ENCODE measurements at regions not wholly inside any gene's neighbourhood (a gene's known extent, or its start where the extent isn't known, plus 50 kb on each side); places are given as distances from the start of the nearest gene placed in this dataset.
"Not testable (repeated sequence)": the region's sequence is repeated elsewhere in the genome, so short reads cannot be mapped to it uniquely, and the experiment has no call there.

- ChIA-PET POLR2A (no interaction called here), CTCF (no interaction called here)
- Mint-ChIP-seq H3K4me3 (no peak overlapping the region), H3K27ac (no peak overlapping the region), H3K27me3 (peaks cover 0 to 7% (median under 1%) of the 10 kb centered on the region in 5 donors), H3K9me3 (peaks cover 0 to 11% (median 3%) of the 10 kb centered on the region in 11 donors), H3K36me3 (no peaks in the 10 kb centered on the region), H3K4me1 (no peaks in the 10 kb centered on the region)
- DNase-seq (no peak), ATAC-seq (no peak)
- no peaks in the 10 kb centered on the region for H3K27me3 ChIP-seq (ENCODE audit: control insufficient read depth in 2 of 2, insufficient read depth in 2 of 2, low read length in 2 of 2)
- H3K4me3 ChIP-seq (ENCODE audit: low read length) = no peak overlapping the region
- no peaks in the 10 kb centered on the region for H3K4me1 ChIP-seq (ENCODE audit: control insufficient read depth in 2 of 2, insufficient read depth in 2 of 2, low read length in 2 of 2)
- no peak overlapping the region for H3K27ac ChIP-seq (ENCODE audit: low read depth, low read length)
- no peaks in the 10 kb centered on the region for H3K9me3 ChIP-seq (ENCODE audit: control insufficient read depth in 2 of 3, low read length in 3 of 3)
- intact Hi-C loops (cut with micrococcal nuclease) = no loop called here
- no peaks in the 10 kb centered on the region for H3K36me3 ChIP-seq (ENCODE audit: control insufficient read depth in 2 of 3, insufficient read depth in 3 of 3, low read length in 3 of 3)
Measured at GRCh38 chr11:87528752-87529151, 491.0 kb downstream of the TMEM135 start.

GRCh38 chr11:87523276-87523675 lies 485.5 kb downstream of the TMEM135 start:
- H3K27me3 Mint-ChIP-seq = peaks cover 0 to 3% (median 0%) of the 10 kb centered on the region in 5 donors
- H3K4me1 Mint-ChIP-seq = no peaks in the 10 kb centered on the region
- no peak overlapping the region for H3K4me3 Mint-ChIP-seq
- Histone ChIP-seq H3K36me3 (ENCODE audit: control insufficient read depth in 2 of 3, insufficient read depth in 3 of 3, low read length in 3 of 3) (no peaks in the 10 kb centered on the region), H3K9me3 (ENCODE audit: control insufficient read depth in 2 of 3, low read length in 3 of 3) (no peaks in the 10 kb centered on the region), H3K27me3 (ENCODE audit: control insufficient read depth in 2 of 2, insufficient read depth in 2 of 2, low read length in 2 of 2) (no peaks in the 10 kb centered on the region), H3K4me1 (ENCODE audit: control insufficient read depth in 2 of 2, insufficient read depth in 2 of 2, low read length in 2 of 2) (no peaks in the 10 kb centered on the region), H3K27ac (ENCODE audit: low read depth, low read length) (no peak overlapping the region), H3K4me3 (ENCODE audit: low read length) (no peak overlapping the region)
- peaks cover 0 to 13% (median 3%) of the 10 kb centered on the region in 11 donors for H3K9me3 Mint-ChIP-seq
- H3K27ac Mint-ChIP-seq = no peak overlapping the region
- ChIA-PET POLR2A (no interaction called here), CTCF (no interaction called here)
- ATAC-seq (no peak), DNase-seq (no peak)
- intact Hi-C loops (cut with micrococcal nuclease) = no loop called here
- no peaks in the 10 kb centered on the region for H3K36me3 Mint-ChIP-seq

- Histone ChIP-seq H3K4me1 (ENCODE audit: control insufficient read depth in 2 of 2, insufficient read depth in 2 of 2, low read length in 2 of 2) (no peaks in the 10 kb centered on the region), H3K4me3 (ENCODE audit: low read length) (no peak overlapping the region), H3K27me3 (ENCODE audit: control insufficient read depth in 2 of 2, insufficient read depth in 2 of 2, low read length in 2 of 2) (no peaks in the 10 kb centered on the region), H3K9me3 (ENCODE audit: control insufficient read depth in 2 of 3, low read length in 3 of 3) (no peaks in the 10 kb centered on the region), H3K36me3 (ENCODE audit: control insufficient read depth in 2 of 3, insufficient read depth in 3 of 3, low read length in 3 of 3) (no peaks in the 10 kb centered on the region), H3K27ac (ENCODE audit: low read depth, low read length) (no peak overlapping the region)
- ChIA-PET POLR2A (no interaction called here), CTCF (no interaction called here)
- Mint-ChIP-seq H3K4me1 (no peaks in the 10 kb centered on the region), H3K9me3 (peaks cover 0 to 10% (median 3%) of the 10 kb centered on the region in 11 donors), H3K27me3 (peaks cover 0 to 6% (median 0%) of the 10 kb centered on the region in 5 donors), H3K27ac (no peak overlapping the region), H3K36me3 (no peaks in the 10 kb centered on the region), H3K4me3 (no peak overlapping the region)
- DNase-seq (no peak), ATAC-seq (no peak)
- intact Hi-C loops (cut with micrococcal nuclease) = no loop called here
Measured at GRCh38 chr11:87518266-87518665, 480.5 kb downstream of the TMEM135 start.

- no peaks in the 10 kb centered on the region for H3K36me3 Mint-ChIP-seq
- ChIA-PET POLR2A (interaction anchor here (0.6 kb wide), 1 partner anchor 1180 kb away, joined by 3 read pairs; no protein-coding TSS in a partner anchor), CTCF (no interaction called here)
- no peak overlapping the region for H3K27ac Mint-ChIP-seq
- H3K4me1 ChIP-seq (ENCODE audit: control insufficient read depth in 2 of 2, insufficient read depth in 2 of 2, low read length in 2 of 2) = no peaks in the 10 kb centered on the region
- ATAC-seq (no peak), DNase-seq (no peak)
- H3K9me3 Mint-ChIP-seq = peaks cover 0 to 7% (median 0%) of the 10 kb centered on the region in 11 donors
- H3K9me3 ChIP-seq (ENCODE audit: control insufficient read depth in 2 of 3, low read length in 3 of 3) = no peaks in the 10 kb centered on the region
- intact Hi-C loops (cut with micrococcal nuclease) = no loop called here
- H3K27ac ChIP-seq (ENCODE audit: low read depth, low read length) = no peak overlapping the region
- H3K4me3 ChIP-seq (ENCODE audit: low read length) = no peak overlapping the region
- no peak overlapping the region for H3K4me3 Mint-ChIP-seq
- no peaks in the 10 kb centered on the region for H3K36me3 ChIP-seq (ENCODE audit: control insufficient read depth in 2 of 3, insufficient read depth in 3 of 3, low read length in 3 of 3)
- H3K27me3 Mint-ChIP-seq = peaks cover 0 to 6% (median 0%) of the 10 kb centered on the region in 5 donors
- no peaks in the 10 kb centered on the region for H3K4me1 Mint-ChIP-seq
- no peaks in the 10 kb centered on the region for H3K27me3 ChIP-seq (ENCODE audit: control insufficient read depth in 2 of 2, insufficient read depth in 2 of 2, low read length in 2 of 2)
Measured at GRCh38 chr11:87517351-87517750, 479.6 kb downstream of the TMEM135 start.

GRCh38 chr11:87507722-87508121 lies 470.0 kb downstream of the TMEM135 start:
- H3K27me3 ChIP-seq (ENCODE audit: control insufficient read depth in 2 of 2, insufficient read depth in 2 of 2, low read length in 2 of 2); intact Hi-C loops (cut with micrococcal nuclease); H3K27ac ChIP-seq (ENCODE audit: low read depth, low read length); CTCF ChIA-PET; H3K4me1 Mint-ChIP-seq; ATAC-seq; H3K9me3 ChIP-seq (ENCODE audit: control insufficient read depth in 2 of 3, low read length in 3 of 3); H3K27ac Mint-ChIP-seq; H3K4me3 Mint-ChIP-seq; H3K36me3 Mint-ChIP-seq; H3K36me3 ChIP-seq (ENCODE audit: control insufficient read depth in 2 of 3, insufficient read depth in 3 of 3, low read length in 3 of 3); H3K4me3 ChIP-seq (ENCODE audit: low read length); H3K27me3 Mint-ChIP-seq; POLR2A ChIA-PET; DNase-seq; H3K4me1 ChIP-seq (ENCODE audit: control insufficient read depth in 2 of 2, insufficient read depth in 2 of 2, low read length in 2 of 2): not testable (repeated sequence)
- peaks cover 0 to 16% (median 7%) of the 10 kb centered on the region in 11 donors for H3K9me3 Mint-ChIP-seq

- POLR2A ChIA-PET; DNase-seq; H3K27ac Mint-ChIP-seq; H3K27ac ChIP-seq (ENCODE audit: low read depth, low read length); H3K4me1 Mint-ChIP-seq; H3K9me3 ChIP-seq (ENCODE audit: control insufficient read depth in 2 of 3, low read length in 3 of 3); CTCF ChIA-PET; H3K36me3 ChIP-seq (ENCODE audit: control insufficient read depth in 2 of 3, insufficient read depth in 3 of 3, low read length in 3 of 3); H3K36me3 Mint-ChIP-seq; H3K4me3 Mint-ChIP-seq; intact Hi-C loops (cut with micrococcal nuclease); H3K27me3 Mint-ChIP-seq; H3K4me1 ChIP-seq (ENCODE audit: control insufficient read depth in 2 of 2, insufficient read depth in 2 of 2, low read length in 2 of 2); H3K27me3 ChIP-seq (ENCODE audit: control insufficient read depth in 2 of 2, insufficient read depth in 2 of 2, low read length in 2 of 2); ATAC-seq; H3K4me3 ChIP-seq (ENCODE audit: low read length): not testable (repeated sequence)
- H3K9me3 Mint-ChIP-seq = peaks cover 0 to 21% (median 7%) of the 10 kb centered on the region in 11 donors
Measured at GRCh38 chr11:87506946-87507345, 469.2 kb downstream of the TMEM135 start.

GRCh38 chr11:87501388-87501787 lies 463.7 kb downstream of the TMEM135 start:
- no peak overlapping the region for H3K27ac Mint-ChIP-seq
- H3K4me1 ChIP-seq (ENCODE audit: control insufficient read depth in 2 of 2, insufficient read depth in 2 of 2, low read length in 2 of 2) = no peaks in the 10 kb centered on the region
- no peak overlapping the region for H3K4me3 ChIP-seq (ENCODE audit: low read length)
- H3K4me3 Mint-ChIP-seq = no peak overlapping the region
- H3K36me3 Mint-ChIP-seq = no peaks in the 10 kb centered on the region
- ChIA-PET CTCF (no interaction called here), POLR2A (no interaction called here)
- DNase-seq = no peak
- no peaks in the 10 kb centered on the region for H3K4me1 Mint-ChIP-seq
- intact Hi-C loops (cut with micrococcal nuclease) = no loop called here
- peaks cover 0 to 22% (median 9%) of the 10 kb centered on the region in 11 donors for H3K9me3 Mint-ChIP-seq
- no peaks in the 10 kb centered on the region for H3K36me3 ChIP-seq (ENCODE audit: control insufficient read depth in 2 of 3, insufficient read depth in 3 of 3, low read length in 3 of 3)
- ATAC-seq = no peak
- no peak overlapping the region for H3K27ac ChIP-seq (ENCODE audit: low read depth, low read length)
- H3K27me3 Mint-ChIP-seq = peaks cover 0 to 7% (median 0%) of the 10 kb centered on the region in 5 donors
- H3K9me3 ChIP-seq (ENCODE audit: control insufficient read depth in 2 of 3, low read length in 3 of 3) = no peaks in the 10 kb centered on the region
- no peaks in the 10 kb centered on the region for H3K27me3 ChIP-seq (ENCODE audit: control insufficient read depth in 2 of 2, insufficient read depth in 2 of 2, low read length in 2 of 2)
